GM21528 (cell line): ENCODE measurements at regions not wholly inside any gene's neighbourhood (a gene's known extent, or its start where the extent isn't known, plus 50 kb on each side); places are given as distances from the start of the nearest gene placed in this dataset.
A peak's percentile ranks its signal among the peaks of the same experiment; 100 is the strongest.

Source experiments
- ATAC-seq: cut with Tn5 transposase; IDR thresholded peaks from one replicate; pipeline ENCODE4 v1.9.1; 2021; ENCODE audit warnings: mild to moderate bottlenecking, moderate library complexity; ENCODE audit not compliant: unreplicated experiment, low FRiP score

- no peak for ATAC-seq
Measured at GRCh38 chr4:104940927-104941326, 205.7 kb upstream of the TET2 start.

GRCh38 chr4:104941661-104942062 is 205.0 kb upstream of the TET2 start:
- peak; percentile 54 for ATAC-seq

- peak; percentile 68 for ATAC-seq
Measured at GRCh38 chr4:104942990-104943743, 203.5 kb upstream of the TET2 start.

GRCh38 chr4:104944596-104944995 is 202.1 kb upstream of the TET2 start:
- no peak for ATAC-seq

- peak; percentile 46 for ATAC-seq
Measured at GRCh38 chr4:104964410-104965175, 182.1 kb upstream of the TET2 start.

GRCh38 chr4:104966349-104967033 is 180.2 kb upstream of the TET2 start:
- ATAC-seq: peak; percentile 96

- peak; percentile 23 for ATAC-seq
Measured at GRCh38 chr4:104967034-104967401, 179.7 kb upstream of the TET2 start.

GRCh38 chr4:104969394-104970082 is 177.1 kb upstream of the TET2 start:
- ATAC-seq: no peak

- no peak for ATAC-seq
Measured at GRCh38 chr4:104971462-104971861, 175.2 kb upstream of the TET2 start.

- peak; percentile 42 for ATAC-seq
Measured at GRCh38 chr4:104973708-104974107, 173.0 kb upstream of the TET2 start.

- no peak for ATAC-seq
Measured at GRCh38 chr4:104975617-104976016, 171.1 kb upstream of the TET2 start.

GRCh38 chr4:104976262-104976661 is 170.4 kb upstream of the TET2 start:
- ATAC-seq: no peak

- ATAC-seq: no peak
Measured at GRCh38 chr4:104979083-104979760, 167.5 kb upstream of the TET2 start.

GRCh38 chr4:104983615-104984179 is 163.0 kb upstream of the TET2 start:
- no peak for ATAC-seq

- no peak for ATAC-seq
Measured at GRCh38 chr4:104986306-104986705, 160.4 kb upstream of the TET2 start.

GRCh38 chr4:104989371-104989770 is 157.3 kb upstream of the TET2 start:
- ATAC-seq: no peak

GRCh38 chr4:105002278-105002677 is 144.4 kb upstream of the TET2 start:
- no peak for ATAC-seq

- ATAC-seq: no peak
Measured at GRCh38 chr4:105014234-105014633, 132.4 kb upstream of the TET2 start.

GRCh38 chr4:105014635-105015034 is 132.0 kb upstream of the TET2 start:
- no peak for ATAC-seq

- ATAC-seq: no peak
Measured at GRCh38 chr4:105015750-105016149, 130.9 kb upstream of the TET2 start.
